ENCODE measurements at regions not wholly inside any gene's neighbourhood (a gene's known extent, or its start where the extent isn't known, plus 50 kb on each side); places are given as distances from the start of the nearest gene placed in this dataset.
"Not testable (repeated sequence)": the region's sequence is repeated elsewhere in the genome, so short reads cannot be mapped to it uniquely, and the experiment has no call there.

DNA sequence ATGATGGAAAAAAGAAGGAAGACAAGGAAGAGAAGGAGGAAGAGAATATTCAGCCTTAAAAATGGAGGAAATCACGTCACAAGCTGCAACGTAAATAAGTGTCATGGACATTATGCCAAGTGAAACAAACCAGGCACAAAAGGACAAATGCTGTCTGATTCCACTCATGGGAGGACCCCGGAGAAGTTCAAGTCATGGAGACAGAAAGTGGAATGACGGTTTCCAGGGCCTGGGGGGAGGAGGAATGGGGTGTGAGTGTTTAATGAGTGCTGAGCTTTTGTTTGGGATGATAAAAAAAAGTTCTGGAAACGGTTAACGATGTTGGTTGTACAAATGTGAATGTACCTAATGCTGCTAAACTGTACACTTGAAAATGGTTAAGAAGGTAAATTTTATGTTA lies 439.5 kb downstream of the GADD45G start:
- no peak for DNase-seq

DNA sequence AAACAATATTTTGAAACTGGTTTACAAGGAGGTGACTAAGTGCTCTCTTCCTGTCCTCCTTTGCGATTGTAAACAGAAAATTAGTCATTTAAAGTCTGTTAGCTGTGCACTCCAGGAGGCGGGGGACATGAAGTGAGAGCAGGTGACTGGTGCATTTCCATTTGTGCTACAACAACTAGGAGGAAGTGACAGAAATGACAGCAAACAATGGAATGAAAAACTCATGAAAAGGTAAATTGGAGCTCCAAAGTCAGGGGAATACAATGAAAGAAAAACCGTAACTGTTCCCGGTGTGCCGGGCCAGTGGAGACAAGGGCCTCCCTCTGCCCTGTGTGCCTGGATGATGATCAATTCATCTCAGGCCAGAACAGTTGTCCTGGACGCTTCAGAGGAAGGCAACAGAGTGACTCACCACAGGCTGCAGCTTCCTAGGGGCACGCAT lies 439.9 kb downstream of the GADD45G start:
- DNase-seq = no peak

DNA sequence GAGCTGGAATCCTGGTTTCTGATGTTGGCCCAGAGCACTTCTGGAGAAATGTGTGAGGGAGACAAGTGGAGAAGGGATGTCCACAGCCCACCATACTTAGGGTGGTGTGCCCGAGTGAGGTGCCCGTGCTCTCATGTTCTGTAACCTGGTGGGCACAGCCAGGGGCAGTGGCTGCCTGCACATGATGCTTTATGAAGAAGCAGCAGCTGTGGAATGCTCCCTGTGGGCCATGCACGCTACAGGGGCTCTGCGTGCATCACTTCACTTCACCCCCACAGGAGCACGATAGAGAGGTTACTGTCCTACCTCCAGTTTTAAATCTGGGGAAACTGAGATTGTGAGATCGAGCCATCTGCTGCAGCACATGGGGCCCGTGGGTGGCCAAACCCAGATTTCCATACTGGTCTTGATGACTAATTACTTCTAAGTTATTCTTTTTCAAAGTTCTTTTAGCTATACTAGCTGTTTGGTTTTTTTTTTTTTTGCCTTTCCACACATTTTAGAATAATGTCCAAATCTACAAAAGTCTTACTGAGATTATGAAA lies 441.6 kb downstream of the GADD45G start:
- DNase-seq = no peak

DNA sequence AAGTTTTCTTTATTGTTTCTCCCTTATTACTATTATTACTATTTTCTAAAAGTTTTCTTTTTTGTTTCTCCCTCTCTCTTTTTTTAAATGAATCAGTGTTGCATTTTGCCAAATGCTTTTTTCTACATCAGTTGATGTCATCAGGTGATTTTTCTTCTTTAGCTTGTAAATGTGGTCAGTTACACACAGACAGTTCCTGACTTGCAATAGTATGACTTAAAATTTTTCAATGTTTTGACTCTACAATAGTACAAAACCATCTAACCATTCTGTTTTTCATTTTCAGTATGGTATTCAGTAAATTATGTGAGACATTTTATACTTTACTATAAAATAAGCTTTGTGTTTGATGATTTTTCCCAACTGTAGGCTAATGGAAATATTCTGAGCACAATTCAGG lies 443.0 kb downstream of the GADD45G start:
- DNase-seq = no peak

DNA sequence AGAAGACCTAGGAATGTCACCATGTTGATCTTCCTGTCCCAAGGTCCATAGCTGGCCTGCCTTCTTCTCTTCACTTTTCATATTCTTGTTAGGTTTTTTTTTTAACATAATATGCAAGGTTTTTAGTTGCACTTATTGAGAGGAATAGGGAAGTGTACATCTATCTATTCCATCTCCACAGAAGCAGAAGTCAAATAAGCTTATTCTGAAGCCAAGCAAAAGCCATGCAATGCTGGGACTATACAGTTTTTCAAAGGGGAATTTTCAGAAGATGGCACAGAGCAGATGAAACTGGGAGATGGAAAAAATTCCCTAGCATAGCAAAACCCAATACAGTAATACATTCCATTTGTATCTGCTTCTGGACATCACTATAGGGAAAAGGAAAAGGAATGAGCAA lies 447.6 kb downstream of the GADD45G start:
- no peak for DNase-seq

DNA sequence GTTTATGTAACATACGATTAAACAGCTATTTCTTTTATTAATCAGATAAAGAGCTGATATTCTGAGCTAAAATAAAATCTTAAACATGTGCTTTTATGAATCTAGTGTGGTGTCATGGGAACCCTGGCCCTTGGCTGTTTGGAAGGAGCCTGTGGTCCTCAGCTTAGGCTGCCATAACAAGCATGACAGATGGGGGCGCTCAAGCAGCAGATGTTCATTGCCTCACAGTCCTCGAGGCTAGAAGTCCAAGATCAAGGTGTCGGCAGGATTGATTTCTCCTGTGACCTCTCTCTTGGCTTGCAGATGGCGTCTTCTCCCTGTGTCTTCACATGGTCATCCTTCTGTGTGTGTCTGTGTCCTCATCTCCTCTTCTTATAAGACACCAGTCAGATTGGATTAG lies 448.2 kb downstream of the GADD45G start:
- no peak for DNase-seq

DNA sequence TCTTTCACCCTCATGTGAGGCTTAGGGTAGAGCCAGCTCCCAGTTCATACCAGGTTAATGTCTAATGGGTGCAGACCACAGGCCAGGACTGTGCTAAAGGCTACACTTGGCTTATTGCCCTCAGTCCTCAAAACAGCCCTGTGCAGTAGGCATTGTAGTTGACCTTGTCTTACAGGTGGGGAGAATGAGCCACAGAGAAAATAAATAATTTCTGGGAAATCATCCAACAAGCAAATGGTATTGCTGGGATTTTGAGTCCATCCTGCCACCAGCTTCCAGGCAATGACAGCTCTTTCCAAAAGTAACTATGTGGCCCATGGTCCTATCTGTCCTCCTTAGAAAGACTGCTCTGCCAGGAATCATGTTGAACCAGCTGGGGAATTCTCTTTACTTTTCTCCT lies 450.0 kb downstream of the GADD45G start:
- DNase-seq = no peak

DNA sequence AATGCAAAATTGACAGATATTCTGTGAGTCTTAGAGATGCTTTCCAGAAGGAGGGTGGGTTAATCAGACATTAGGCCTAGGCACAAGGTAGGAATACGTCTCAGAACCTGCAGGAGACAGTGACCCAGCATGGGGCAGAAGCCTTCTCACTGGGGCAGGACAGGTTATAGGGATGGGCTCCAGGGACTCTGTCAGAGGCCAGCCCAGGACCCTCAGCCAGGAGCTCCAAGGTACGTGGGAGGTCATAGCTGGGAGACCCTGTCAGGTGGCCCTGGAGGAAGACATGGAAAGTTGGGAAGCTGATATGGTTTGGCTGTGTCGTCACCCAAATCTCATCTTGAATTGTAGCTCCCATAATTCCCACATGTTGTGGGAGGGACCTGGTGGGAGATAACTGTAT lies 450.4 kb downstream of the GADD45G start:
- DNase-seq = no peak

DNA sequence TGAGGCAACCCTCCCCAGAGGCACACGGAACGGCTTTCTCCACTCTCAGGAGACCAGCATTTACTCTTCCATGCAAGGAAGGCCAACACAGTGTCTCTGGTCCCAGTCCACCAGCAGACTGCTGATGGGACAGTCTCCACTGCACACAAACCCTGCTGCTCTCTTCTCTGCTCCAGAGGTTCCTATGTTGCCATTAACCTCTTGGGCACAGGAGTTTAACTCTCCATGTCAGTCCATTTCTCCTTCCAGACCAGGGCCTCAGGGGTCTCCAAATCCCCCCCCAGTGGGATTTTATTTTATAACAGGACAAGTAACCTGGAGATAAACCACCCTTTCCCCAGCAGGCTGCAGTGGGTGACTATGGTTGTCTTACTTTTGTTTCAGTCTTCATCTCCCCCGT lies 452.5 kb downstream of the GADD45G start:
- DNase-seq = no peak

DNA sequence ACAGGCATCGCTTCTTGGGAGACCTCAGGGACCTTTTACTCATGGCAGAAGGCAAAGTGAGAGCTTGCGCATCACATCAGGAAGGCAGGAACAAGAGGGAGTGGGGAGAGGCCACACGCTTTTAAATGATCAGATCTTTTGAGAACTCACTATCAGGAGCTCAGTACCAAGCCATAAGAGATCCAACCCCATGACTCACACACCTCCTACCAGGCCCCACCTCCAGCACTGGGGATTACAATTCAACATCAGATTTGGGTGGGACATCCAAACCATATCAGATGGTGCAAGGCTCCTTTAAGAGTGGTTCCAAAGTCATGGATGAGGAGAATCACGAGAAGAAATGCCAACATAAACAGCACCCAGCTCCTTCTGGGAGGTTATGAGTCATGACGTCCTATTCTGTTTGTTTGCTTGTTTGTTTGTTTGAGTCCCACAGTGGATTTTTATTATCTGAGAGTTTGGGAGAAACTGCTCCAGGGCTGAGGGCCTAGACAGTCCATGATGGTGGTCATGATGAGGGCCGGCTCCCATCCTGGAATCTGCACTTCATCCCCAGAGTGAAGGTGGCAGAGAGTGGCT lies 453.5 kb downstream of the GADD45G start:
- no peak for DNase-seq

DNA sequence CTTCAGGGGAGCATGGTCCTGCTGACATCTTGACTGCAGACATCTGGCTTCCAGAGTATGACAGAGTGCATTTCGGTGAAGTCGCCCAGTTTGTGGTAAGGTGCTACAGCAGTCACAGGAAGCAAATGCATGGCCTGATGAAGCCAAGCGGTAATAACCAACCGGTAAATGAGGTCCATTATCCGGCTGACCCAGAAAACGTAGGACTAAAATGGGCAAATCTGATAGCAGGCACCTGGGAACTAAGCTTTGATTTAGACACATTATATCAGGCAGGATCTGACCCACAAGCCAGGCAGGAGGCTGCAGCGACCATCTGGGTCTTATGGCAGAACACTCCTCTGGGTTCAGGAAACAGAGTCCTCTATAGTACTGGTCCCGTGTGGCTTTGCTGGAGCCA lies 454.6 kb downstream of the GADD45G start:
- DNase-seq = no peak

DNA sequence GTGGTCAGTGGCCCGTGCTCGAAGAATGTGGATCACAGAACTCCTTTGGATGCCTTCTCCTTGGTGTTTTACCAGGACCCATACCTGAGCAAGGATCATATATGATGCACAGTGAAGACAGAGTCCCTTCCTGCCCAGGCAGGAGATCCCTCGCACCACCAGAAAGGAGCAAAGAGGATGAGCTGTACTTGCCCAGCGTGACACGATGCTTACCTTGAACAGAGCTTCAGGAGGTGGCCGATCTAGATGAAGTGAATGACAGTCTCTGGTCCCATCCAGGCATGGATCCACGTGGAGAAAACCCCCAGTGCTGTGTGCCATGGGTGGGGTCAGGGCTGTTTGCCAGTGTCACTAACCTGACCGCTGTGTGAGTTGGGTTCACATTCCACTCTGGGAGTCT lies 455.4 kb downstream of the GADD45G start:
- no peak for DNase-seq

DNA sequence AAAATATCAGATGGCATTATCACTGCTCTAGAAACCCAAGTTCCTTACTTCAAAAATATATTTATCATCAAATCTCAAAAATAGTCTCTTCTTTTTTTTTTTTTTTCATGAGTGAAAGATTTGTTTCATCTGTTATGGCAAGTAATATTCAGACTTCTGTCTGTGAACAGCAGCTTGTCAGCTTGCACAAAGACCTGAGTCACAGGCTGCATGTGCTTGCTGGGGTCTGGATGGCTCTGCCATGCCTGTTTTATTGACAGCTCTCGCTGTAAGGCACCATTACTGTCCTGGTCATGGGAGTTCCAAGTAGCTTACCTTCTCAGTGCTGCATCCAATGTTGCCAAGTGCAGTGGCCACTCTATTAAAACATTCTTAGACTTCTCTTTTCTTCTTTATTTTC lies 456.4 kb downstream of the GADD45G start:
- no peak for DNase-seq

DNA sequence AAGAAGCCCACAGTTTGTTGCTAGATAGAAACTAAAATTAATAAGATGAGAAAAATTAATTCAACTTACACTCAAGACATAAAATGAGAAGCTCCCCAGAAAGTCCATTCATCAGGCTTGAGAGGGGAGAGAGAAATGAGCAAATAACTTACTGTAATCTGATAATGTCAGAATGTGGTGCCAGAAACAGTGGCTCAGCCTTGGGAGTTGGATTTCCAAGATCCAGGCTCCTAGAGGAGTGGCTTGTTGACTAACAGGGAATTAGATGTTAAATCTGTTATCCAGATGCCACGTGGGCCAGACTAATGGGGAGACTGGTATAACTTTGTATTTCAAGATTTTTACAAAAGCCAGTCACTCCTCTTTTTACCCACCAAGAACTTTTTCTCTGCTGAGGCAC lies 458.2 kb downstream of the GADD45G start:
- no peak for DNase-seq

DNA sequence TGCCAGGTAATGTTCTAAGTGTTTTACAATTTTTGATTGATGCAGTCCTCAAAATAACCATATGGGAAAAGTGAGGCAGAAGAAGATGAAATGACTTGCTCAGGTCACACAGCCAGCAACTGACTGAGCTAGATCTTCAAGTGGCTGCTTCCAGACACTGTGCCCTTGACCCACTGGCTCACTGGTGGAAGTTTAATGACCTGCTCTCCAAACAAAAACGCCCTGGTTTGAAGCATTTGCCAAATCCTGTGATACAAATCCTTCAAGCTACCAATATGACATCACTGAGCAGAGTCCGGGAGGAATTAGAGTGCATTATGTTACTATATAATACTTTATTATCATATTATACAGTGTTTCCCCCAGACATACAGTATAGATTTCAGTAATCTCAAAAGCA lies 459.4 kb downstream of the GADD45G start:
- DNase-seq = no peak

DNA sequence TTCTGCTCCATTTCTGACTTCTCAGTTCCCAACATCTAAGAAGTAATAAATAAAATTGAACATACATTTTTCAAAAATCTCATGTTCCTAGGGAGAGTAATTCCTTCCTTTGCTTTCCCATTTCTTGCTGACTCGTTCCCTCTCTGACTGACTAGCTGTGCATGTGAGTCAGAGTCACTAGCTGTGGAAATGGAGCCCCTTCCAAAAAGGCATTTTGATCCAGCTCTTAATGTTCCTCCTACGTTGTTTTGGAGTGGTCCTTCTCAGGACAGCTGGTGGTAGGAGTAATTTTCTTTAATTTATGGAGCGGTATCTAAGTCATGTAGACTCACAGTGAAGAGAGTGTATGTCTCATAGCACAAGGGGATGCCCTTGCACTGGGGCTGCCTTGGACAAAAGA lies 460.2 kb downstream of the GADD45G start:
- no peak for DNase-seq

DNA sequence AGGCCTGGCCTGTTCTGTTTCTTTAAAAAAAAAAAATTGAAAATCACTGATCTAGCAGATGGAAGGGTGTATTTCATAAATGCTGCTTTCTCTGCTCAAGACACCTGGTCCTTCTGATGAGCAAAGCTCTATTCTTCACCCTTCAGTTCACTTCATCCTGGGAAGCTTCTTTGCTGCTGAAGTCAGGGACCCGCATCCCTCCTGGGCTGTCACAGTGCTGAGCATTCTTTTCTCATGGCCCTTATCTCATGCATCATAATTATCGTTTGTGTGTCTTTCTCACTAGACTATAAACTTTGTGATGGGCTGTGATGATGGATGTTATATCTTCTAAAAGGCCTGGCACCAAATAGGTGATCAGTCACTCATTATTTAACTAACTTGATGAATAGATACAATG lies 461.0 kb downstream of the GADD45G start:
- no peak for DNase-seq

DNA sequence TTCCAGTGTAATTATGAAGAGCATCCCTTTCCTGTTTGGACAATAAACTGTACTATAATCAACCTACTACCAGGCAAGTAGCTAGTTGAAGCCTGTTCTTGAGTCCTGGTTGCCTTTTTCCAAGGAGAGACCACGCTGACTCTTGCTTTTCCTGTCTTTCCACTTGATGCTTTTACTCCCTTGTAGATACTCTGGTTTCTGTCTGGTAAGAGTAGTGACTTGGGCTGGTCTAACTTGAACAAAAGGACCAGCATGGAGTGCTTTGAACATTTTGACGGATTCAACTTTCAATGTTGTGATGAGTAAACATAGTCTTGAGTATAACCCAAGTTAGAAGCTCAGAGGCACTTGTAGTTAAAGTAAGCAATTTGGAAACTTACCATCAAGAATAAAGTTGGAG lies 464.3 kb downstream of the GADD45G start:
- DNase-seq = no peak

DNA sequence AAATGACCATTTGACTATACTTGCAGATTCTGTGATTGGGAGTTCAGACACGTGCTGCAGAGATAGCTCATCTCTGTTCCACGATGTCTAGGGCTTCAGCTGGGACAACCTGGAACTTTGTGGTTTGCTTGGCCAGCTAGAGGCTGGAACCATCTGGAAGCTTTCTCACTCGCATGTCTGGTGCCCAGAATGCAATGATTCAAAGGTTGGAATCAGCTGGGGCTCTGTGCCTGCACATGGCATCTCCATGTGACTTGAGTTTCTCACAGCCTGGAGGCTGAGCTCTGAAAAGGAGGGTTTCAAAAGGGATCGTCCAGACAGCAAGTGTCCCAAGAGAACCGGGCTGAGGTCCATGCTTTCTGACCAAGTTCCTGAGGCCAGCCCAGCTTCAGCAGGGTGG lies 465.2 kb downstream of the GADD45G start:
- no peak for DNase-seq

DNA sequence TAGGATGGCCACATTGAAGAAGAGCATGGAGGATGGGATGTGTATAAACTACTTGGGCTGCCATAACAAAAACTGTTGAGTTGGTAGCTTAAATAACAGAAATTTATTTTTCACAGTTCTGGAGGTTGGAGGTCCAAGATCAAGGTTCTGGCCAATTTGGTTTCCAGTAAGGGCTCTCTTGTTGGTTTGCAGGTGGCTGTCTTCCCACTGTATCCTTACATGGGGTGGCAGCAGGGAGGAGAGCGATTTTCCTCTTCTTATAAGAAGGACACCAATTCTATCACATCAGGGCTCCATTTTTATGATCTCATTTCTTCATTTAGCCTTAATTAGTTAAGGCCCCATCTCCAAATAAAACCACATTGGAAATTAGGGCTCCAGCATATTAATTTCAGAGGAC lies 465.7 kb downstream of the GADD45G start:
- no peak for DNase-seq

DNA sequence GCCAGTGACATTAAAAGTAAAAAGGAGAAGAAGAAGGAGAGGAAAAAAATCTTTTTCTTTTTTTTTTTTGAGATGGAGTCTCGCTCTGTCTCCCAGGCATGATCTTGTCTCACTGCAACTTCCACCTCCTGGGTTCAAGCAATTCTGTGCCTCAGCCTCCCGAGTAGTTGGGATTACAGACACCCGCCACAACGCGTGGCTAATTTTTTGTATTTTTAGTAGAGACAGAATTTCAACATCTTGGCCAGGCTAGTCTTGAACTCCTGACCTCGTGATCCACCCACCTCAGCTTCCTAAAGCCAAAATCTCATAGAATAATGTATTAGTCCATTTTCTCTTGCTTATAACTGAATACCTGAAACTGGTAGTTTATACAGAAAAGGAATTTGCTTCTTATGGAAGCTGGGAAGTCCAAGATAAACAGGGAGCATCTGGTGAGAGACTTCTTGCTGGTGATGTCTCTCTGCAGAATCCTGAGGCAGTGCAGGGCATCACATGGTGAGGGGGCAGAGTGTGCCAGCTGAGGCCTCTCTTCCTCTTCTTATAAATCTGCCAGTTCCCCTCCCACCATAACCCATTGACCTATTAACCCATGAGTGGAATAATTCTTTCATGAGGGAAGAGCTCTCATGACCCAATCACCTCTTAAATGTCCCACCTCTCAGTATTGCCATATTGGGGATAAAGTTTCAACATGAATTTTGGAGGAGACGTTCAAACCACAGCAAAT lies 466.3 kb downstream of the GADD45G start:
- no peak for DNase-seq

DNA sequence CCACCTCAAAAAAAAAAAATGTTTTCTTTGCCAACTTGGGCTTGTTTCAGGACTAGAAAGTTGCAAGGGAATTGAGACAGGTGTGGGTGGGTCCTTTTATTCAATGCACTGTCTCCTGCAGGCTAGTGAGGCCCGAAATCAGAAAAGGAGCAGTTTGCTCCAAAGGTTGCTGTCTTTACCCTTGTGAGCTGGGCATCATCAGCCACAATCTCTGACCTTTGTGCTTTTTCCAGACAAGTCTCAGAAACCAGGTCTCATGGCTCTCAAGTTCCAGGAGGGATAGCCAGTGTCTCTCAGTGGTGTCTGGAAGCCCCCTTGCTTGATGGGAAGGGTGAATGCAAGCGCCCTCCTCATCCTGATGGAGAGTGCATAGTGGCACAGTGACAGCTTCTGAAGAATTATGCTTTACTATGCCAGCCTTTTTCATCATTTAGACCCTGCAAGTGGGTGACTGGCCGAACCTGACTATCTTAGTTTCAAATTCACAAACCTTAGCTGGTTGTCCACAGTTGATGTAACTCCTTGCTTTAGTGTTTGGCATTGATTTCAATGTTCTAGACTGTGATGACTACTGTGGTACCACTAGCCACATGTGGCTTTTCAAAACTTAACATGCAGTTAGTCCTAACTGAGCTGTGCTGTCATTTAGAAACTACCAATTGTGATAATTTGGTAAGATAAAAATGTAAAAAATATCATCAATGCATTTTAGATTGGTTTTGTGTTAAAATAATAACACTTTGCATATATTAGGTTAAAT lies 468.6 kb downstream of the GADD45G start:
- no peak for DNase-seq

DNA sequence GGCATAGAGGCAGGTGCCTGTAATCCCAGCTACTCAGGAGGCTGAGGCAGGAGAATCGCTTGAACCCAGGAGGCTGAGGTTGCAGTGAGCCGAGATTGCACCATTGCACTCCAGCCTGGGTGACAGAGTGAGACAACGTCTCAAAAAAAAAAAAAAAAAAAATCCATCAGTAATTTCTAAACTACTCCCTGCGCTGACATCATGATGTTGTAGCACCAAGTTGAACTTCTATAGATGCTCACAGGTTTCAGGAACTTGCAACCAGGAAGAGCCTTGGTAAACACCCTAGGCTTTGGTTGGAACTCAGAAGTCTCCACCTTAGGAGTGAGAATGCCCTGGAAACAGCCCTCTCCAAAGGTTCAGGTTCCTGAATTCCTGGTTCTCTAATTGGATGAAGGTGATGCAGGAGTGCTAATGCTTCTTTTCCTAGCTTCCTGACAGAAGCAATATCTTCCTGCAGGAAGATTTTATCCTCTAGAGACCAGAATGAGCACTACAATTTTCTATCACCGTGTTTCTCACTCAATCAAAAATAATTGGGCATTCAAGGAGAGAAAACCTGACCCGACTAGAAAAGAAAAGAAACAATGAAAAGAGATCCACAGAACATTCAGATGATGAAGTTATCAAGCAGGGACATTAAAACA lies 469.6 kb downstream of the GADD45G start:
- DNase-seq = no peak

DNA sequence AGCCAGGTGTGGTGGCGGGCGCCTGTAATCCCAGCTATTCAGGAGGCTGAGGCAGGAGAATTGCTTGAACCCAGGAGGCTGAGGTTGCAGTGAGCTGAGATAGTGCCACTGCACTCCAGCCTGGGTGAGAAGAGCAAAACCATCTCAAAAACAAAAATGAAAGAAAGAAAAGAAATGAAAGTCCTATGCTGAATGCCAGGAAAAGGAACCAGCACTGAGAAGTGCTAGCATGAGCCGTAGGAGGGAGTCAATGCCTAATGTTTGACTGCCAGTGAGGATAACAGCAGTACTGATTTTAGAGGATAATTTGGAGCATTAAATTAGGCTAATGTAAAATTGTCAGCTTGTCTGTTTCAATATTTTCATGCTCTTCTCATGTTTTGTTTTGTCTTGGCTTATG lies 472.8 kb downstream of the GADD45G start:
- not testable (repeated sequence) for DNase-seq
